Endothelial cell of umbilical vein (primary cell): ENCODE measurements at regions not wholly inside any gene's neighbourhood (a gene's known extent, or its start where the extent isn't known, plus 50 kb on each side); places are given as distances from the start of the nearest gene placed in this dataset.

Source experiments
- BruUV-seq: library from RNA; stranded (reverse); fragments of 400-500 nt; replicated peaks from 2 replicates; lab custom pipeline; 2021; lab: Mats Ljungman, UMichigan
- CTCF ChIA-PET: fragments of 300-600, 350-600 bp; sonication (Branson Sonifier 250); formaldehyde crosslinking; loops from one replicate; lab custom pipeline; 2021; ENCODE audit warnings: antibody characterized with exemption, inconsistent platforms; lab: Charles Lee
- POLR2A ChIA-PET: fragments of 300-600, 350-600 bp; sonication (Branson Sonifier 250); formaldehyde crosslinking; loops from one replicate; lab custom pipeline; 2021; ENCODE audit warnings: antibody characterized with exemption, inconsistent platforms; lab: Charles Lee
- DNase-seq: peaks from one replicate; pipeline ENCODE4 v3.0.0-alpha.2; 2011; ENCODE audit warnings: low read depth, low spot score
- FAIRE-seq: peaks from 2 replicates; lab custom pipeline; 2011; peaks lifted over from hg19 to GRCh38; lab: Jason Lieb, UNC
- H2AFZ ChIP-seq: 2 replicates; pipeline ENCODE4 v1.6.0; 2012; ENCODE audit warnings: low read depth, low read length, control low read depth, inconsistent platforms
- H3K27ac ChIP-seq: 2 replicates; pipeline ENCODE4 v1.5.1; 2011; ENCODE audit warnings: low read depth, mild to moderate bottlenecking, control low read depth, low read length, moderate library complexity; ENCODE audit not compliant: insufficient read depth
- H3K27me3 ChIP-seq, 2 experiments: 2 replicates each; pipeline versions ENCODE4 v1.6.0 to v1.6.1; 2011; ENCODE audit warnings: low read length in 2 of 2, mixed read lengths in 1 of 2; ENCODE audit not compliant: control insufficient read depth in 2 of 2, insufficient read depth in 2 of 2
- H3K36me3 ChIP-seq, 2 experiments: 2 replicates in 1 of 2; 3 replicates in 1 of 2; pipeline ENCODE4 v1.5.1; 2011; ENCODE audit warnings: low read length in 2 of 2, mild to moderate bottlenecking in 1 of 2, moderate library complexity in 1 of 2; ENCODE audit not compliant: control insufficient read depth in 2 of 2, insufficient read depth in 2 of 2; ENCODE audit errors: extremely low read depth in 1 of 2
- H3K4me1 ChIP-seq: 3 replicates; pipeline ENCODE4 v1.5.1; 2011; ENCODE audit warnings: mild to moderate bottlenecking, low read length; ENCODE audit not compliant: control insufficient read depth, insufficient read depth; ENCODE audit errors: extremely low read depth
- H3K4me2 ChIP-seq: 2 replicates; pipeline ENCODE4 v1.6.1; 2011; ENCODE audit warnings: low read length, control low read depth, mixed read lengths; ENCODE audit not compliant: insufficient read depth
- H3K4me3 ChIP-seq, 3 experiments: fragments of 200-600 bp in 1 of 3; sonication (generic), shearing (Covaris generic) in 1 of 3; replicated peaks in 1 of 3; 2 replicates each; pipeline ENCODE4 v1.5.1; 2011 to 2016; ENCODE audit warnings: control low read depth in 3 of 3, low read length in 3 of 3, mild to moderate bottlenecking in 2 of 3, inconsistent platforms in 1 of 3, low read depth in 1 of 3, moderate library complexity in 1 of 3; ENCODE audit not compliant: insufficient read depth in 1 of 3
- H3K79me2 ChIP-seq: 2 replicates; pipeline ENCODE4 v1.6.0; 2012; ENCODE audit warnings: low read length, inconsistent platforms; ENCODE audit not compliant: control insufficient read depth, insufficient read depth
- H3K9ac ChIP-seq: replicated peaks from 2 replicates; pipeline ENCODE3; 2011; ENCODE audit warnings: low read length, control low read depth; ENCODE audit not compliant: insufficient read depth; ENCODE audit errors: extremely low read depth
- H3K9me1 ChIP-seq: replicated peaks from 3 replicates; pipeline ENCODE4 v1.6.0; 2011; ENCODE audit warnings: mild to moderate bottlenecking, low read length; ENCODE audit not compliant: control insufficient read depth, insufficient read depth; ENCODE audit errors: extremely low read depth
- H3K9me3 ChIP-seq: replicated peaks from 2 replicates; pipeline ENCODE4 v1.5.1; 2012; ENCODE audit warnings: low read length, inconsistent platforms; ENCODE audit not compliant: control insufficient read depth, insufficient read depth
- H4K20me1 ChIP-seq: replicated peaks from 2 replicates; pipeline ENCODE3; 2011; ENCODE audit warnings: mild to moderate bottlenecking, low read length; ENCODE audit not compliant: control insufficient read depth, insufficient read depth; ENCODE audit errors: extremely low read depth
- EZH2 ChIP-seq: IDR thresholded peaks from 2 replicates; pipeline ENCODE4 v1.6.1; 2012; ENCODE audit warnings: borderline replicate concordance, low read depth, mild to moderate bottlenecking, moderate library complexity, low read length, inconsistent platforms; ENCODE audit not compliant: severe bottlenecking
- FOS ChIP-seq: IDR thresholded peaks from 2 replicates; pipeline ENCODE4 v1.6.1; 2011; ENCODE audit warnings: mild to moderate bottlenecking, low read length, moderate library complexity, borderline replicate concordance; ENCODE audit not compliant: insufficient read depth
- GATA2 ChIP-seq: IDR thresholded peaks from 2 replicates; pipeline ENCODE4 v1.7.0; 2011; ENCODE audit warnings: low read depth, mild to moderate bottlenecking, moderate library complexity, mixed read lengths, low read length; ENCODE audit not compliant: insufficient read length, insufficient read depth
- JUN ChIP-seq: IDR thresholded peaks from 2 replicates; pipeline ENCODE4 v1.6.1; 2011; ENCODE audit warnings: borderline replicate concordance, low read depth; ENCODE audit not compliant: insufficient read length, insufficient read depth
- MYC ChIP-seq: IDR thresholded peaks from one replicate; pipeline ENCODE4 v1.6.1; 2011; ENCODE audit warnings: mild to moderate bottlenecking, low read depth, low read length
- POLR2A ChIP-seq: IDR thresholded peaks from 2 replicates; pipeline ENCODE4 v1.6.1; 2012; ENCODE audit warnings: low read depth, mild to moderate bottlenecking, control low read depth, low read length
- POLR2AphosphoS5 ChIP-seq: IDR thresholded peaks from 2 replicates; pipeline ENCODE4 v1.6.1; 2012; ENCODE audit warnings: low read depth, mild to moderate bottlenecking, control low read depth, low read length, moderate library complexity; ENCODE audit not compliant: insufficient read depth
- dilution Hi-C: fragments of 300-500 bp; cut with MboI; formaldehyde crosslinking; loops from one replicate; pipeline ENCODE4 v1.15.0; 2019; ENCODE audit warnings: low sequenced_read_pairs; ENCODE audit not compliant: extremely low pct_ligation_motif_present
- intact Hi-C: fragments of 100-400 bp; cut with micrococcal nuclease; formaldehyde crosslinking; loops from one replicate; pipeline ENCODE4 v1.10.0; 2022
- TF ChIP-seq, protein P1 (sequence below), 2 donors: IDR thresholded peaks; 1 replicate in 1 of 2; 2 replicates in 1 of 2; pipeline ENCODE4 v1.5.1; 2011; ENCODE audit warnings: low read length in 2 of 2, mild to moderate bottlenecking in 2 of 2, moderate library complexity in 2 of 2, control low read depth in 1 of 2, inconsistent platforms in 1 of 2, low read depth in 1 of 2; ENCODE audit not compliant: insufficient read depth in 1 of 2; ENCODE audit errors: extremely low read depth in 1 of 2
- TF ChIP-seq, protein P2 (sequence below): IDR thresholded peaks from 2 replicates; pipeline ENCODE4 v1.6.1; 2011; ENCODE audit not compliant: insufficient read depth, insufficient read length

DNA sequence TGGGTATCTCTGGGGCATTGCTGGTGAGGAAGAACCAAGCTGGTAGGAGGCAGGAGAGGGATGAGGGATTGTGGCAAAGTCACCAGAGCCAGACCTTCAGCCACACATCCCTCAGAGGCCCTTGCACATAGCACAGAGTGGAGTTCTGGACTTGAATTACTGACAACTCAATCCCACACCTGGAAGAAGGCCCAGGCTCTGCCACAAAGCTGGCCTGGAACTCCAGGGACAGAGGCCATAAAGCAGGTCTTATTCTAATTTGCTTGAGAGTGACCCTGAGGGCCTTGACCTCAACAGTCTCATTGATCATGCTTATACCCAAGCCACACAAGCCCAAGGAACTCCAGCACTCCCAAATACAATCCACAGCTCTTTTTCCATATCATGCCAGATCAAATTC is 486.2 kb upstream of the ZMIZ1 start:
- Histone ChIP-seq H3K4me3 (no peak overlapping the region), H3K36me3 (no peaks in the 10 kb centered on the region), H3K4me2 (no peak overlapping the region), H3K27ac (no peak overlapping the region), H3K4me1 (no peaks in the 10 kb centered on the region), H3K9me1 (no peaks in the 10 kb centered on the region), H3K27me3 (peaks cover 0 to 7% of the 10 kb centered on the region in 2 experiments), H4K20me1 (no peaks in the 10 kb centered on the region), H3K79me2 (no peaks in the 10 kb centered on the region), H3K9me3 (no peaks in the 10 kb centered on the region), H3K9ac (no peak overlapping the region), H2AFZ (no peak overlapping the region)
- FAIRE-seq (no peak), DNase-seq (no peak)
- TF ChIP-seq, protein P1, sequence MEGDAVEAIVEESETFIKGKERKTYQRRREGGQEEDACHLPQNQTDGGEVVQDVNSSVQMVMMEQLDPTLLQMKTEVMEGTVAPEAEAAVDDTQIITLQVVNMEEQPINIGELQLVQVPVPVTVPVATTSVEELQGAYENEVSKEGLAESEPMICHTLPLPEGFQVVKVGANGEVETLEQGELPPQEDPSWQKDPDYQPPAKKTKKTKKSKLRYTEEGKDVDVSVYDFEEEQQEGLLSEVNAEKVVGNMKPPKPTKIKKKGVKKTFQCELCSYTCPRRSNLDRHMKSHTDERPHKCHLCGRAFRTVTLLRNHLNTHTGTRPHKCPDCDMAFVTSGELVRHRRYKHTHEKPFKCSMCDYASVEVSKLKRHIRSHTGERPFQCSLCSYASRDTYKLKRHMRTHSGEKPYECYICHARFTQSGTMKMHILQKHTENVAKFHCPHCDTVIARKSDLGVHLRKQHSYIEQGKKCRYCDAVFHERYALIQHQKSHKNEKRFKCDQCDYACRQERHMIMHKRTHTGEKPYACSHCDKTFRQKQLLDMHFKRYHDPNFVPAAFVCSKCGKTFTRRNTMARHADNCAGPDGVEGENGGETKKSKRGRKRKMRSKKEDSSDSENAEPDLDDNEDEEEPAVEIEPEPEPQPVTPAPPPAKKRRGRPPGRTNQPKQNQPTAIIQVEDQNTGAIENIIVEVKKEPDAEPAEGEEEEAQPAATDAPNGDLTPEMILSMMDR (IDR thresholded peaks at IDR 0.05; ENCODE audit: extremely low read depth in 1 of 2, insufficient read depth in 1 of 2, low read depth in 1 of 2, low read length in 2 of 2) = no peak
- TF ChIP-seq POLR2A (no peak), MYC (no peak), JUN (no peak), EZH2 (no peak), GATA2 (no peak), POLR2AphosphoS5 (no peak), FOS (no peak)
- TF ChIP-seq, protein P2, sequence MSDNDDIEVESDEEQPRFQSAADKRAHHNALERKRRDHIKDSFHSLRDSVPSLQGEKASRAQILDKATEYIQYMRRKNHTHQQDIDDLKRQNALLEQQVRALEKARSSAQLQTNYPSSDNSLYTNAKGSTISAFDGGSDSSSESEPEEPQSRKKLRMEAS = no peak
- ChIA-PET POLR2A (no interaction called here), CTCF (interaction anchor here (0.7 kb wide), 1 partner anchor 14 kb away, joined by 3 read pairs; no protein-coding TSS in a partner anchor)
- no TSS peak for BruUV-seq
- dilution Hi-C loops = no loop called here
- intact Hi-C loops = no loop called here
